Liver (tissue), 8 donors: ENCODE measurements at regions not wholly inside any gene's neighbourhood (a gene's known extent, or its start where the extent isn't known, plus 50 kb on each side); places are given as distances from the start of the nearest gene placed in this dataset.
A peak's percentile ranks its signal among the peaks of the same experiment; 100 is the strongest.

Source experiments
- DNase-seq: peaks from one replicate; pipeline ENCODE4 v3.0.0-alpha.2; 2017; ENCODE audit warnings: low spot score
- H3K27ac ChIP-seq, 2 donors: one replicate each; pipeline ENCODE4 v1.7.0; 2013; ENCODE audit warnings: inconsistent platforms in 2 of 2, low read length in 2 of 2, control low read depth in 1 of 2, low read depth in 1 of 2, mild to moderate bottlenecking in 1 of 2
- H3K27me3 ChIP-seq, 4 donors: one replicate each; pipeline versions ENCODE4 v1.6.1 to v1.7.0; 2013; ENCODE audit warnings: low read length in 3 of 4, inconsistent platforms in 1 of 4, mild to moderate bottlenecking in 1 of 4, moderate library complexity in 1 of 4; ENCODE audit not compliant: control insufficient read depth in 4 of 4, insufficient read depth in 4 of 4
- H3K36me3 ChIP-seq, 4 donors: one replicate each; pipeline versions ENCODE4 v1.6.1 to v1.7.0; 2013; ENCODE audit warnings: low read length in 3 of 4, mild to moderate bottlenecking in 3 of 4, low read depth in 1 of 4, moderate library complexity in 1 of 4; ENCODE audit not compliant: control insufficient read depth in 4 of 4, insufficient read depth in 3 of 4
- H3K4me1 ChIP-seq, 4 donors: one replicate each; pipeline versions ENCODE4 v1.6.1 to v1.7.0; 2013; ENCODE audit warnings: low read length in 3 of 4, mild to moderate bottlenecking in 3 of 4, moderate library complexity in 1 of 4; ENCODE audit not compliant: control insufficient read depth in 4 of 4, insufficient read depth in 4 of 4
- H3K4me3 ChIP-seq, 3 donors: one replicate each; pipeline versions ENCODE4 v1.6.1 to v1.7.0; 2013; ENCODE audit warnings: low read length in 3 of 3, control low read depth in 1 of 3, low read depth in 1 of 3, mild to moderate bottlenecking in 1 of 3
- H3K9ac ChIP-seq, 2 donors: one replicate each; pipeline ENCODE4 v1.7.0; 2013; ENCODE audit warnings: low read length in 2 of 2, mild to moderate bottlenecking in 2 of 2, moderate library complexity in 2 of 2, control low read depth in 1 of 2, low read depth in 1 of 2
- H3K9me3 ChIP-seq, 4 donors: one replicate each; pipeline versions ENCODE4 v1.6.1 to v1.7.0; 2013; ENCODE audit warnings: low read length in 3 of 4; ENCODE audit not compliant: control insufficient read depth in 4 of 4
- EGR1 ChIP-seq, 2 donors: IDR thresholded peaks; 2 replicates each; pipeline ENCODE4 v1.6.1; 2016 to 2018; ENCODE audit warnings: antibody characterized with exemption in 2 of 2, low read depth in 2 of 2
- FOXA1 ChIP-seq: IDR thresholded peaks from 2 replicates; pipeline ENCODE4 v1.6.1; 2016; ENCODE audit warnings: antibody characterized with exemption
- FOXA2 ChIP-seq: IDR thresholded peaks from 2 replicates; pipeline ENCODE4 v1.6.1; 2016; ENCODE audit warnings: antibody characterized with exemption
- GABPA ChIP-seq, 2 donors: IDR thresholded peaks in 1 of 2; conservative IDR thresholded peaks in 1 of 2; 2 replicates each; pipeline ENCODE4 v1.6.1; 2016; ENCODE audit warnings: antibody characterized with exemption in 2 of 2, mild to moderate bottlenecking in 1 of 2, moderate library complexity in 1 of 2
- HNF4A ChIP-seq, 2 donors: conservative IDR thresholded peaks; 2 replicates each; pipeline ENCODE4 v1.6.1; 2016; ENCODE audit warnings: antibody characterized with exemption in 2 of 2, mild to moderate bottlenecking in 2 of 2
- HNF4G ChIP-seq: IDR thresholded peaks from 2 replicates; pipeline ENCODE4 v1.6.1; 2016; ENCODE audit warnings: antibody characterized with exemption
- JUND ChIP-seq, 2 donors: IDR thresholded peaks; 2 replicates each; pipeline ENCODE4 v1.6.1; 2016; ENCODE audit warnings: antibody characterized with exemption in 2 of 2
- NR2F2 ChIP-seq: IDR thresholded peaks from 2 replicates; pipeline ENCODE4 v1.6.1; 2016; ENCODE audit warnings: antibody characterized with exemption
- RAD21 ChIP-seq, 2 donors: IDR thresholded peaks; 2 replicates each; pipeline ENCODE4 v1.6.1; 2016; ENCODE audit warnings: antibody characterized with exemption in 2 of 2, mild to moderate bottlenecking in 2 of 2
- RXRA ChIP-seq, 2 donors: IDR thresholded peaks; 2 replicates each; pipeline ENCODE4 v1.6.1; 2017 to 2018; ENCODE audit warnings: antibody characterized with exemption in 2 of 2, mild to moderate bottlenecking in 1 of 2
- SP1 ChIP-seq: IDR thresholded peaks from 2 replicates; pipeline ENCODE4 v1.6.1; 2018; ENCODE audit warnings: antibody characterized with exemption, mild to moderate bottlenecking
- TAF1 ChIP-seq: conservative IDR thresholded peaks from 2 replicates; pipeline ENCODE4 v1.6.1; 2016; ENCODE audit warnings: antibody characterized with exemption, mild to moderate bottlenecking
- YY1 ChIP-seq: IDR thresholded peaks from 2 replicates; pipeline ENCODE4 v1.6.1; 2016; ENCODE audit warnings: antibody characterized with exemption, mild to moderate bottlenecking
- WGBS: extraction: QIAGEN DNeasy Blood & Tissue Kit; methylation state at CpG from one replicate; pipeline ENCODE4 v1.1.7; 2013; 5-methylcytosine and 5-hydroxymethylcytosine counted together
- TF ChIP-seq, protein P1 (sequence below): fragments of 150-350 bp; IDR thresholded peaks from 2 replicates; pipeline ENCODE4 v1.5.1; 2017; ENCODE audit warnings: improper control_type of control experiment, low read depth, low read length; ENCODE audit not compliant: missing input control
- TF ChIP-seq, protein P2 (sequence below): IDR thresholded peaks from 2 replicates; pipeline ENCODE4 v1.6.1; 2016; ENCODE audit warnings: antibody characterized with exemption
- TF ChIP-seq, protein P3 (sequence below): IDR thresholded peaks from 2 replicates; pipeline ENCODE4 v1.6.1; 2016; ENCODE audit warnings: antibody characterized with exemption, mild to moderate bottlenecking
- TF ChIP-seq, protein P4 (sequence below): IDR thresholded peaks from 2 replicates; pipeline ENCODE4 v1.6.1; 2016; ENCODE audit warnings: antibody characterized with exemption
- TF ChIP-seq, protein P5 (sequence below): IDR thresholded peaks from 2 replicates; pipeline ENCODE4 v1.6.1; 2016; ENCODE audit warnings: antibody characterized with exemption
- donor health status: healthy.
- donor health status: healthy.
- donor health status: healthy.
- donor health status: healthy.
- donor health status: healthy.

DNA sequence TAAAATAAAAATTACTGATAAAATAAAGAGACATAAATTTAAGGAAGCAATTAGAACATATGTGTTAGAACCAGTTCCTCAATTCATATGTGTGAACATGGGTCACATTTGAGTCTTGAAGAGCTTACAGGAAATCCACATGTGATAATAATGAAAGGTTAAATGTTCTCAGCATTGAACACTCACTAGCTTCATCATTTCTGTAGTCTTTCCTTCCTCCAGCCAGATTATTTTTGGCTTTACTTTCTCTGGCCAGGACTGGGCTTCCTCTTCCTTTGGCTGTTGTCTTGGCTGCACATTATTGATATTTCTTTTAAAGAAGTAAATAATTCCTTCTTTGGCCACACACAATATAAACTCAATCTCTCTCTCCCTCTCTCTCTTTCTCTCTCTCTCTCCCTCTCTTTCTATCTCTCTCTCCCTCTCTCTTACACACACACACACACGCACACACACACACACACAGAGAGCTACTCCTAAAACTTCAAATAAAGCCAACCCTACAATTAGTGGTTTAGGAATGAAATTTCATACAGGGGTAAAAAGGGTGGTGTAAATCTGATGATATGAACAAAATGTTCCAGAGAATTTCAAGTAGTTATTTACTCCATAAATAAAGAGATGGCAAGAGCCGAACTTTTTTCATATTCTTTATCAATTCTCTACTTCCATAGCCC is 171.2 kb downstream of the REEP3 start:
- WGBS = 56% methylated on average over 2 of the region's 2 CpGs
- no peaks in the 10 kb centered on the region for H3K9me3 ChIP-seq
- no peaks in the 10 kb centered on the region for H3K36me3 ChIP-seq
- no peak overlapping the region for H3K9ac ChIP-seq
- no peaks in the 10 kb centered on the region for H3K4me1 ChIP-seq
- no peak overlapping the region for H3K4me3 ChIP-seq
- TF ChIP-seq GABPA (IDR thresholded peaks at IDR 0.05 in 1 of 2, conservative IDR thresholded peaks at IDR 0.05 in 1 of 2) = peak in 1 of 2 donors; percentile 4
- no peak for TF ChIP-seq YY1
- TF ChIP-seq FOXA2 = no peak
- TF ChIP-seq, protein P1, sequence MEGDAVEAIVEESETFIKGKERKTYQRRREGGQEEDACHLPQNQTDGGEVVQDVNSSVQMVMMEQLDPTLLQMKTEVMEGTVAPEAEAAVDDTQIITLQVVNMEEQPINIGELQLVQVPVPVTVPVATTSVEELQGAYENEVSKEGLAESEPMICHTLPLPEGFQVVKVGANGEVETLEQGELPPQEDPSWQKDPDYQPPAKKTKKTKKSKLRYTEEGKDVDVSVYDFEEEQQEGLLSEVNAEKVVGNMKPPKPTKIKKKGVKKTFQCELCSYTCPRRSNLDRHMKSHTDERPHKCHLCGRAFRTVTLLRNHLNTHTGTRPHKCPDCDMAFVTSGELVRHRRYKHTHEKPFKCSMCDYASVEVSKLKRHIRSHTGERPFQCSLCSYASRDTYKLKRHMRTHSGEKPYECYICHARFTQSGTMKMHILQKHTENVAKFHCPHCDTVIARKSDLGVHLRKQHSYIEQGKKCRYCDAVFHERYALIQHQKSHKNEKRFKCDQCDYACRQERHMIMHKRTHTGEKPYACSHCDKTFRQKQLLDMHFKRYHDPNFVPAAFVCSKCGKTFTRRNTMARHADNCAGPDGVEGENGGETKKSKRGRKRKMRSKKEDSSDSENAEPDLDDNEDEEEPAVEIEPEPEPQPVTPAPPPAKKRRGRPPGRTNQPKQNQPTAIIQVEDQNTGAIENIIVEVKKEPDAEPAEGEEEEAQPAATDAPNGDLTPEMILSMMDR = no peak
- no peak for TF ChIP-seq JUND (IDR thresholded peaks at IDR 0.05)
- no peak for TF ChIP-seq HNF4A (conservative IDR thresholded peaks at IDR 0.05)
- no peak for TF ChIP-seq EGR1 (IDR thresholded peaks at IDR 0.05; ENCODE audit: low read depth in 2 of 2)
- TF ChIP-seq TAF1 = no peak
- TF ChIP-seq, protein P2, sequence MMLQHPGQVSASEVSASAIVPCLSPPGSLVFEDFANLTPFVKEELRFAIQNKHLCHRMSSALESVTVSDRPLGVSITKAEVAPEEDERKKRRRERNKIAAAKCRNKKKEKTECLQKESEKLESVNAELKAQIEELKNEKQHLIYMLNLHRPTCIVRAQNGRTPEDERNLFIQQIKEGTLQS = no peak
- TF ChIP-seq, protein P3, sequence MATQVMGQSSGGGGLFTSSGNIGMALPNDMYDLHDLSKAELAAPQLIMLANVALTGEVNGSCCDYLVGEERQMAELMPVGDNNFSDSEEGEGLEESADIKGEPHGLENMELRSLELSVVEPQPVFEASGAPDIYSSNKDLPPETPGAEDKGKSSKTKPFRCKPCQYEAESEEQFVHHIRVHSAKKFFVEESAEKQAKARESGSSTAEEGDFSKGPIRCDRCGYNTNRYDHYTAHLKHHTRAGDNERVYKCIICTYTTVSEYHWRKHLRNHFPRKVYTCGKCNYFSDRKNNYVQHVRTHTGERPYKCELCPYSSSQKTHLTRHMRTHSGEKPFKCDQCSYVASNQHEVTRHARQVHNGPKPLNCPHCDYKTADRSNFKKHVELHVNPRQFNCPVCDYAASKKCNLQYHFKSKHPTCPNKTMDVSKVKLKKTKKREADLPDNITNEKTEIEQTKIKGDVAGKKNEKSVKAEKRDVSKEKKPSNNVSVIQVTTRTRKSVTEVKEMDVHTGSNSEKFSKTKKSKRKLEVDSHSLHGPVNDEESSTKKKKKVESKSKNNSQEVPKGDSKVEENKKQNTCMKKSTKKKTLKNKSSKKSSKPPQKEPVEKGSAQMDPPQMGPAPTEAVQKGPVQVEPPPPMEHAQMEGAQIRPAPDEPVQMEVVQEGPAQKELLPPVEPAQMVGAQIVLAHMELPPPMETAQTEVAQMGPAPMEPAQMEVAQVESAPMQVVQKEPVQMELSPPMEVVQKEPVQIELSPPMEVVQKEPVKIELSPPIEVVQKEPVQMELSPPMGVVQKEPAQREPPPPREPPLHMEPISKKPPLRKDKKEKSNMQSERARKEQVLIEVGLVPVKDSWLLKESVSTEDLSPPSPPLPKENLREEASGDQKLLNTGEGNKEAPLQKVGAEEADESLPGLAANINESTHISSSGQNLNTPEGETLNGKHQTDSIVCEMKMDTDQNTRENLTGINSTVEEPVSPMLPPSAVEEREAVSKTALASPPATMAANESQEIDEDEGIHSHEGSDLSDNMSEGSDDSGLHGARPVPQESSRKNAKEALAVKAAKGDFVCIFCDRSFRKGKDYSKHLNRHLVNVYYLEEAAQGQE = no peak
- TF ChIP-seq RAD21 (IDR thresholded peaks at IDR 0.05) = peak in 1 of 2 donors; percentile 12
- TF ChIP-seq, protein P4, sequence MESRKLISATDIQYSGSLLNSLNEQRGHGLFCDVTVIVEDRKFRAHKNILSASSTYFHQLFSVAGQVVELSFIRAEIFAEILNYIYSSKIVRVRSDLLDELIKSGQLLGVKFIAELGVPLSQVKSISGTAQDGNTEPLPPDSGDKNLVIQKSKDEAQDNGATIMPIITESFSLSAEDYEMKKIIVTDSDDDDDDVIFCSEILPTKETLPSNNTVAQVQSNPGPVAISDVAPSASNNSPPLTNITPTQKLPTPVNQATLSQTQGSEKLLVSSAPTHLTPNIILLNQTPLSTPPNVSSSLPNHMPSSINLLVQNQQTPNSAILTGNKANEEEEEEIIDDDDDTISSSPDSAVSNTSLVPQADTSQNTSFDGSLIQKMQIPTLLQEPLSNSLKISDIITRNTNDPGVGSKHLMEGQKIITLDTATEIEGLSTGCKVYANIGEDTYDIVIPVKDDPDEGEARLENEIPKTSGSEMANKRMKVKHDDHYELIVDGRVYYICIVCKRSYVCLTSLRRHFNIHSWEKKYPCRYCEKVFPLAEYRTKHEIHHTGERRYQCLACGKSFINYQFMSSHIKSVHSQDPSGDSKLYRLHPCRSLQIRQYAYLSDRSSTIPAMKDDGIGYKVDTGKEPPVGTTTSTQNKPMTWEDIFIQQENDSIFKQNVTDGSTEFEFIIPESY = no peak
- no peak for TF ChIP-seq RXRA (IDR thresholded peaks at IDR 0.05)
- TF ChIP-seq SP1 = peak; percentile 12
- no peak for TF ChIP-seq HNF4G
- TF ChIP-seq FOXA1 = no peak
- TF ChIP-seq, protein P5, sequence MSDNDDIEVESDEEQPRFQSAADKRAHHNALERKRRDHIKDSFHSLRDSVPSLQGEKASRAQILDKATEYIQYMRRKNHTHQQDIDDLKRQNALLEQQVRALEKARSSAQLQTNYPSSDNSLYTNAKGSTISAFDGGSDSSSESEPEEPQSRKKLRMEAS = no peak
- peak; percentile 61 for TF ChIP-seq NR2F2
- DNase-seq = no peak
- no peaks in the 10 kb centered on the region for H3K27me3 ChIP-seq
- peak overlapping the region in 1 of 2 donors; percentile 32 for H3K27ac ChIP-seq
